ENCODE measurements at regions not wholly inside any gene's neighbourhood (a gene's known extent, or its start where the extent isn't known, plus 50 kb on each side); places are given as distances from the start of the nearest gene placed in this dataset.

- 95% methylated on average over 5 of the region's 5 CpGs; no CpG with 5 or more reads in 1 of the 2 experiments for WGBS, 2 experiments (ENCODE audit: extremely low coverage in 1 of 2, insufficient coverage in 1 of 2, insufficient read length in 1 of 2, insufficient replicate concordance in 2 of 2, low coverage in 1 of 2, low lambda C conversion rate in 2 of 2, missing lambda C conversion rate in 1 of 2)
- no peak overlapping the region for H2BK5ac ChIP-seq (ENCODE audit: low read depth, low read length)
- no peaks in the 10 kb centered on the region for H4K20me1 ChIP-seq (replicated peaks in 1 of 2; ENCODE audit: control insufficient read depth in 1 of 2, insufficient read depth in 2 of 2, low read length in 2 of 2)
- H3K18ac ChIP-seq (ENCODE audit: extremely low read depth, low read length): no peak overlapping the region
- no peaks in the 10 kb centered on the region for H3K9me3 ChIP-seq (ENCODE audit: insufficient read depth in 2 of 2, low read depth in 1 of 2, low read length in 1 of 2)
- H2BK20ac ChIP-seq (ENCODE audit: low read length): no peak overlapping the region
- H3K4me1 ChIP-seq (replicated peaks in 1 of 4; ENCODE audit: control insufficient read depth in 3 of 4, insufficient read depth in 4 of 4, low read length in 3 of 4): no peaks in the 10 kb centered on the region; a peak in 2 of 7 replicates
- H2BK12ac ChIP-seq (ENCODE audit: low read depth, low read length): no peak overlapping the region
- no peak overlapping the region for H3K4me2 ChIP-seq (ENCODE audit: insufficient read depth in 1 of 2, low read depth in 2 of 2, low read length in 2 of 2)
- no peaks in the 10 kb centered on the region for H3K79me1 ChIP-seq (ENCODE audit: low read depth, low read length)
- no peak for FAIRE-seq
- H2BK15ac ChIP-seq (ENCODE audit: low read length): no peak overlapping the region
- no peak overlapping the region for H2AK5ac ChIP-seq (ENCODE audit: low read depth, low read length)
- H4K91ac ChIP-seq (replicated peaks; ENCODE audit: insufficient read length, low read length): no peak overlapping the region
- H3K56ac ChIP-seq (replicated peaks; ENCODE audit: insufficient read length, low read depth, low read length): no peak overlapping the region
- CTCF ChIA-PET (ENCODE audit: partially characterized antibody): no interaction called here
- H3K4ac ChIP-seq (replicated peaks; ENCODE audit: insufficient read length, low read depth, low read length): no peak overlapping the region
- H3K27me3 ChIP-seq (replicated peaks in 1 of 4; ENCODE audit: control insufficient read depth in 3 of 4, extremely low read depth in 1 of 4, insufficient read depth in 3 of 4, low read length in 3 of 4): no peaks in the 10 kb centered on the region
- no peak overlapping the region for H3K9ac ChIP-seq (replicated peaks in 1 of 4; ENCODE audit: extremely low read depth in 1 of 4, low read depth in 3 of 4, low read length in 3 of 4)
- no peak overlapping the region for H4K8ac ChIP-seq (ENCODE audit: extremely low read depth, insufficient read depth, low read length)
- POLR2A ChIA-PET (ENCODE audit: partially characterized antibody): no interaction called here
- H3K4me3 ChIP-seq (ENCODE audit: extremely low read depth in 1 of 4, insufficient read depth in 2 of 4, low read depth in 3 of 4, low read length in 4 of 4): no peak overlapping the region
- no peak overlapping the region for H4K5ac ChIP-seq (ENCODE audit: insufficient read length, low read depth, low read length)
- no peaks in the 10 kb centered on the region for H3K23me2 ChIP-seq (ENCODE audit: low read depth, low read length)
- no peak overlapping the region for H3K23ac ChIP-seq (ENCODE audit: insufficient read length)
- no peak overlapping the region for H2BK120ac ChIP-seq (replicated peaks; ENCODE audit: low read depth, low read length)
- DNase-seq (ENCODE audit: low read depth in 1 of 2, low spot score in 2 of 2): no peak
- no peak overlapping the region for H3K27ac ChIP-seq (ENCODE audit: low read depth, low read length)
- no peaks in the 10 kb centered on the region for H3K79me2 ChIP-seq (ENCODE audit: control insufficient read depth in 1 of 2, insufficient read depth in 2 of 2, low read length in 2 of 2)
- no peak for TF ChIP-seq EP300 (IDR thresholded peaks at IDR 0.05; ENCODE audit: borderline replicate concordance in 1 of 2, low read depth in 2 of 2, low read length in 2 of 2)
- TF ChIP-seq BCL11A (IDR thresholded peaks at IDR 0.05; ENCODE audit: low read depth in 2 of 2, low read length in 2 of 2): no peak
- TF ChIP-seq SRF (IDR thresholded peaks at IDR 0.05; ENCODE audit: low read depth, low read length): no peak
- TF ChIP-seq ATF2 (IDR thresholded peaks at IDR 0.05; ENCODE audit: low read length): no peak
- TF ChIP-seq SUZ12 (IDR thresholded peaks at IDR 0.05; ENCODE audit: low read length): no peak
- no peak for TF ChIP-seq KDM5A (IDR thresholded peaks at IDR 0.05; ENCODE audit: low read length)
- TF ChIP-seq FOSL1 (IDR thresholded peaks at IDR 0.05; ENCODE audit: insufficient read depth, low read depth, low read length): no peak
- no peak for TF ChIP-seq POLR2AphosphoS5 (IDR thresholded peaks at IDR 0.05; ENCODE audit: low read depth, low read length)
- no peak for TF ChIP-seq MAX (IDR thresholded peaks at IDR 0.05)
- no peak for TF ChIP-seq ASH2L (IDR thresholded peaks at IDR 0.05; ENCODE audit: low read length)
- TF ChIP-seq KDM1A (IDR thresholded peaks at IDR 0.05; ENCODE audit: borderline replicate concordance, low read length): no peak
- H3K36me3 ChIP-seq (ENCODE audit: control insufficient read depth in 2 of 4, insufficient read depth in 4 of 4, low read length in 3 of 4): no peaks in the 10 kb centered on the region
- H2AFZ ChIP-seq (ENCODE audit: low read length): no peak overlapping the region
- no peak overlapping the region for H3K14ac ChIP-seq (ENCODE audit: insufficient read length)
Measured at GRCh38 chr6:119423996-119424395, 74.4 kb upstream of the MAN1A1 start.
